Body of pancreas (tissue), 4 donors: ENCODE measurements at regions not wholly inside any gene's neighbourhood (a gene's known extent, or its start where the extent isn't known, plus 50 kb on each side); places are given as distances from the start of the nearest gene placed in this dataset.

Source experiments
- ATAC-seq: fragments of 150-250 bp; one replicate; pipeline ENCODE4 v1.9.1; 2016
- DNase-seq, 4 donors: peaks; one replicate each; pipeline ENCODE4 v3.0.0-alpha.2; 2019
- H3K27ac ChIP-seq, 4 donors: fragments of 200-600 bp; sonication (generic); 1 replicate in 3 of 4; 2 replicates in 1 of 4; pipeline versions ENCODE4 v1.5.1 to v1.6.1; 2016 to 2019; ENCODE audit warnings: mild to moderate bottlenecking in 1 of 4, mixed read lengths in 1 of 4, moderate library complexity in 1 of 4
- H3K27me3 ChIP-seq, 2 donors: fragments of 200-600 bp; sonication (generic); one replicate each; pipeline ENCODE4 v1.6.0; 2016; ENCODE audit warnings: mild to moderate bottlenecking in 1 of 2
- H3K36me3 ChIP-seq, 2 donors: fragments of 200-600 bp; sonication (generic); replicated peaks in 1 of 2; 2 replicates each; pipeline ENCODE4 v1.5.1; 2016; ENCODE audit warnings: low read depth in 2 of 2; ENCODE audit not compliant: insufficient read depth in 1 of 2
- H3K4me1 ChIP-seq: fragments of 200-600 bp; sonication (generic); one replicate; pipeline ENCODE4 v1.6.0; 2016
- H3K4me3 ChIP-seq, 2 donors: fragments of 200-600 bp; sonication (generic); 1 replicate in 1 of 2; 2 replicates in 1 of 2; pipeline ENCODE4 v1.5.1; 2016 to 2019
- H3K9me3 ChIP-seq, 3 donors: fragments of 200-600 bp; sonication (generic); 1 replicate in 2 of 3; 2 replicates in 1 of 3; pipeline ENCODE4 v1.5.1; 2016
- POLR2A ChIP-seq, 3 donors: fragments of 450-650 bp; IDR thresholded peaks; one replicate each; pipeline ENCODE4 v1.6.1; 2016; ENCODE audit warnings: antibody characterized with exemption in 3 of 3, mild to moderate bottlenecking in 2 of 3
- WGBS, 2 donors: methylation state at CpG; one replicate each; pipeline ENCODE4 v1.1.5; 2017; 5-methylcytosine and 5-hydroxymethylcytosine counted together
- intact Hi-C: fragments of 100-400 bp; cut with DNase I; formaldehyde crosslinking; loops from one replicate; pipeline ENCODE4 v1.15.1; 2023
- TF ChIP-seq, protein P1 (sequence below), 7 experiments: fragments of 450-650 bp in 4 of 7; fragments of 200-600 bp in 3 of 7; sonication (generic) in 3 of 7; IDR thresholded peaks; one replicate each; pipeline ENCODE4 v1.5.1; 2016 to 2019; ENCODE audit warnings: antibody characterized with exemption in 7 of 7

DNA sequence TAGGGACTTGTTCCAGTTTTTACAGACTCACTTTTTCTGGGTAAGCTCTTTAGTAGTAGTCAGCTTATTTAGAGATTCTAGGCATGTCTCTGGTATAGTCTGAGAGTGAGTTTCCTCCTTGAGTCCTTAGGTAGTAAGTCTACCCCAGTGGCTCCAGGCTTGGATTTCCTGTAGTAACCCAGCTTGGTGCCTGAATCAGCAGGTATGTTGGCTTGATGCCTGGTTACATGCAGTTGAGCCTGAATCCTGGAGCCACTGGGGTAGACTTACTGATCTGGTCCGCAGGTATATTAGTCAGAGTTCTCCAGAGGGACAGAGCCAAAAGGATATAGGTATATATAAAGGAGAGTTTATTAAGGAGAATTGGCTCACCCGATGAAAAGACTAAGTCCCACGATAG, 85.8 kb upstream of the RBMS3 start:
- no peak for DNase-seq
- H3K4me3 ChIP-seq, result no peak overlapping the region
- ATAC-seq, result no peak
- intact Hi-C loops, result no loop called here
- H3K27ac ChIP-seq, result no peak overlapping the region
- TF ChIP-seq POLR2A (IDR thresholded peaks at IDR 0.05), result no peak
- no peaks in the 10 kb centered on the region for H3K36me3 ChIP-seq
- 37 to 56% methylated on average over 3 of the region's 3 CpGs for WGBS, 2 donors
- no peaks in the 10 kb centered on the region for H3K27me3 ChIP-seq
- no peaks in the 10 kb centered on the region for H3K4me1 ChIP-seq
- H3K9me3 ChIP-seq, result no peaks in the 10 kb centered on the region

DNA sequence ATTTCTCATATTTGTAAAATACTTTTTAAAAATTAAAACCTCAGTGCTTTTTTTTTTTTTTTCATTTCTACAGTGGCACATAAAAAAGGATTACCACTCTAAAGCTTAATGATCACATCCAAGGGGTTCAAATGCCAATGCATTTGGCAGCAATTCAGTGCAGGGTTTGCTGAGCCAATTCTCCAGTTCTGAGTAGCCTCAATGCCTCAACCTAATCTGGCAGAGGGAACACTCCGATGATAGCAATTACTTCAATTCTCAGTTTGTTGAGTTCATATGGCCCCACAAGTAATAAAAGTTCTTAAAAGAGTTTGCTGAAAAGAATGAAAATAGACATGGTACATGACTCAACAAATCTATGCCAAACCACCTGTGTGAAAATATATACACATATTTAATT, 79.3 kb upstream of the RBMS3 start:
- intact Hi-C loops, result no loop called here
- 72 to 88% methylated on average over 1 of the region's 1 CpG for WGBS, 2 donors
- TF ChIP-seq POLR2A (IDR thresholded peaks at IDR 0.05), result no peak
- TF ChIP-seq, protein P1, sequence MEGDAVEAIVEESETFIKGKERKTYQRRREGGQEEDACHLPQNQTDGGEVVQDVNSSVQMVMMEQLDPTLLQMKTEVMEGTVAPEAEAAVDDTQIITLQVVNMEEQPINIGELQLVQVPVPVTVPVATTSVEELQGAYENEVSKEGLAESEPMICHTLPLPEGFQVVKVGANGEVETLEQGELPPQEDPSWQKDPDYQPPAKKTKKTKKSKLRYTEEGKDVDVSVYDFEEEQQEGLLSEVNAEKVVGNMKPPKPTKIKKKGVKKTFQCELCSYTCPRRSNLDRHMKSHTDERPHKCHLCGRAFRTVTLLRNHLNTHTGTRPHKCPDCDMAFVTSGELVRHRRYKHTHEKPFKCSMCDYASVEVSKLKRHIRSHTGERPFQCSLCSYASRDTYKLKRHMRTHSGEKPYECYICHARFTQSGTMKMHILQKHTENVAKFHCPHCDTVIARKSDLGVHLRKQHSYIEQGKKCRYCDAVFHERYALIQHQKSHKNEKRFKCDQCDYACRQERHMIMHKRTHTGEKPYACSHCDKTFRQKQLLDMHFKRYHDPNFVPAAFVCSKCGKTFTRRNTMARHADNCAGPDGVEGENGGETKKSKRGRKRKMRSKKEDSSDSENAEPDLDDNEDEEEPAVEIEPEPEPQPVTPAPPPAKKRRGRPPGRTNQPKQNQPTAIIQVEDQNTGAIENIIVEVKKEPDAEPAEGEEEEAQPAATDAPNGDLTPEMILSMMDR (IDR thresholded peaks at IDR 0.05), result no peak
- Histone ChIP-seq H3K27ac (no peak overlapping the region), H3K9me3 (no peaks in the 10 kb centered on the region), H3K36me3 (no peaks in the 10 kb centered on the region), H3K4me3 (no peak overlapping the region), H3K4me1 (no peaks in the 10 kb centered on the region), H3K27me3 (no peaks in the 10 kb centered on the region)
- DNase-seq (no peak), ATAC-seq (no peak)

DNA sequence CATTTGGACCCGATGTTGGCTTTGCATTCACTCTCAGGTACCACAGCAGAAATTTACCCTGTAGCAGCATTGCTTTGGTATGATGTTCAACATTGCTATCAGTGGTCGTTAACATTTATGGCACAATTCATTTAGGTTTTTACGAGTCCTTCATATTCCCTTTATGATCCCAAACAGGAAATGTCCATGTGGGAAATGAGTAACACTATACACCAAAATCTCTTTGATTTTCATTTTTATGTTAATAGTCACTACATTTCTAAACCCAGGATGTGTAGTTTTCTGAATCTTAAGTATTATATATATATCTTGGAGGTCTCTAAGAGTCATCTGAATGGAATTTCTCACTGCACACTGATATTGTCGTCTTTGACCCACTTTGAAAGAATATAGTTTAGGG, 78.5 kb upstream of the RBMS3 start:
- DNase-seq (no peak), ATAC-seq (no peak)

DNA sequence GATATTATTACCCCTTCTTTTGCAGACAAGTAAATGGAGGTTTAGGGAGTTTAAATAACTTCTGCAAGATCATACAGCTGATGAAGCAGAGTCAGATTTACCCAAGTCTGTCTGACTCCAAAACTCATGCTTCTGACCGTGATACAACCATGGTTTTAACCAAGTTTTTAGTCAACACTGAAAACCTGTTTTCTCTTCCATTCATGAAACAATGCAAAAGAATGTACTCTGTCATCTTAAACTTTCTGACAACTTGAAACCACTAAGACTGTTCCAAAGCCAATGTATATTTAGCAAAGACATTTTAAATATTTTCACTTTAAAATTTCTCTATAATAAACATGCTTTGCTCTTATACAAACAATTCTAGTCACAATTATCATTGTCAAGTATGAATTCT, 77.0 kb upstream of the RBMS3 start:
- DNase-seq (no peak), ATAC-seq (no peak)
- Histone ChIP-seq H3K27ac (no peak overlapping the region), H3K4me1 (no peaks in the 10 kb centered on the region), H3K27me3 (no peaks in the 10 kb centered on the region), H3K9me3 (no peaks in the 10 kb centered on the region), H3K36me3 (no peaks in the 10 kb centered on the region), H3K4me3 (no peak overlapping the region)
- TF ChIP-seq, protein P1 (IDR thresholded peaks at IDR 0.05), result no peak
- TF ChIP-seq POLR2A (IDR thresholded peaks at IDR 0.05), result no peak
- intact Hi-C loops, result no loop called here
- 56 to 63% methylated on average over 1 of the region's 1 CpG for WGBS, 2 donors

More for the DNA sequence above, 78.5 kb upstream of the RBMS3 start:
- no peaks in the 10 kb centered on the region for H3K9me3 ChIP-seq
- intact Hi-C loops, result no loop called here
- H3K27me3 ChIP-seq, result no peaks in the 10 kb centered on the region
- no peaks in the 10 kb centered on the region for H3K4me1 ChIP-seq
- TF ChIP-seq, protein P1 (IDR thresholded peaks at IDR 0.05), result no peak
- no peak for TF ChIP-seq POLR2A (IDR thresholded peaks at IDR 0.05)
- 42 to 63% methylated on average over 4 of the region's 4 CpGs for WGBS, 2 donors
- no peak overlapping the region for H3K4me3 ChIP-seq
- no peak overlapping the region for H3K27ac ChIP-seq
- H3K36me3 ChIP-seq, result no peaks in the 10 kb centered on the region

DNA sequence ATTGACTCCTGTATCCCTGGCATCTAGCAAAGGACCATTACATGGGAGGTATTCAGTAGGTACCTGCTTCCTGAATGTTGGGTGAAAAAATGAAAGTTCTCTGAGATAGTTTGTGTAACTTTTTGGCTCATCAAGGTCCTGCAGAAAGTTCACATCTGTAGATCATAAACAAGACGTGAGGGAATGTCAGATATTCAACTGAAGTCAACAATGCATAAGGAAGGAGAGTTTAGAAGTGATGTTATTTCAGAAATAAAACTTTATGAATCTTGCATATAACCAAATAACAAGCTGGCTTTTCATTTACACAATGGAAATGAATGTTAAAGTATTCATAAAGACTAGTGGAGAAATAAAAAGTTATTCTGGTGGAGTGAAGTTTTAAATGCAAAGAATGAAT, 73.4 kb upstream of the RBMS3 start:
- Histone ChIP-seq H3K27me3 (no peaks in the 10 kb centered on the region), H3K36me3 (no peaks in the 10 kb centered on the region), H3K4me1 (no peaks in the 10 kb centered on the region), H3K9me3 (no peaks in the 10 kb centered on the region), H3K27ac (no peak overlapping the region), H3K4me3 (no peak overlapping the region)
- 43 to 55% methylated on average over 1 of the region's 1 CpG for WGBS, 2 donors
- DNase-seq (no peak), ATAC-seq (no peak)
- no peak for TF ChIP-seq POLR2A (IDR thresholded peaks at IDR 0.05)
- TF ChIP-seq, protein P1 (IDR thresholded peaks at IDR 0.05), result no peak
- intact Hi-C loops, result no loop called here
